Fibroblast of pulmonary artery (primary cell): ENCODE measurements at regions not wholly inside any gene's neighbourhood (a gene's known extent, or its start where the extent isn't known, plus 50 kb on each side); places are given as distances from the start of the nearest gene placed in this dataset.
"Not testable (repeated sequence)": the region's sequence is repeated elsewhere in the genome, so short reads cannot be mapped to it uniquely, and the experiment has no call there.

Source experiments
- DNase-seq: peaks from one replicate; pipeline ENCODE4 v3.0.0-alpha.2; 2010; ENCODE audit warnings: low read depth
- H3K4me3 ChIP-seq: replicated peaks from 2 replicates; pipeline ENCODE4 v1.5.1; 2011; ENCODE audit warnings: low read depth, mild to moderate bottlenecking, control low read depth, low read length, moderate library complexity
- CTCF ChIP-seq: IDR thresholded peaks from 2 replicates; pipeline ENCODE4 v1.5.1; 2011; ENCODE audit warnings: mild to moderate bottlenecking, control low read depth, low read length, inconsistent platforms; ENCODE audit errors: missing control alignments

GRCh38 chr5:53407373-53407772 lies 73.1 kb upstream of the FST start:
- no peak overlapping the region for H3K4me3 ChIP-seq
- DNase-seq = peak; percentile 65
- TF ChIP-seq CTCF = no peak

- no peak overlapping the region for H3K4me3 ChIP-seq
- TF ChIP-seq CTCF = no peak
- no peak for DNase-seq
Observed at GRCh38 chr5:53411388-53411787, 69.0 kb upstream of the FST start.

GRCh38 chr5:53412499-53412898 lies 67.9 kb upstream of the FST start:
- not testable (repeated sequence) for DNase-seq, H3K4me3 ChIP-seq

GRCh38 chr5:53416144-53416738 lies 64.2 kb upstream of the FST start:
- no peak for DNase-seq
- no peak for TF ChIP-seq CTCF
- H3K4me3 ChIP-seq = no peak overlapping the region

GRCh38 chr5:53418409-53418808 lies 62.0 kb upstream of the FST start:
- DNase-seq = peak; percentile 31
- H3K4me3 ChIP-seq = no peak overlapping the region
- TF ChIP-seq CTCF = no peak

- no peak overlapping the region for H3K4me3 ChIP-seq
- DNase-seq = peak; percentile 95
Observed at GRCh38 chr5:53418826-53419658, 61.4 kb upstream of the FST start.

More at GRCh38 chr5:53418826-53419658, 61.4 kb upstream of the FST start:
- no peak for TF ChIP-seq CTCF
